Panc1 (cell line): ENCODE measurements at regions not wholly inside any gene's neighbourhood (a gene's known extent, or its start where the extent isn't known, plus 50 kb on each side); places are given as distances from the start of the nearest gene placed in this dataset.

Experiments used
- ATAC-seq: fragments of 200-7000 bp; cut with Tn5 transposase; 2 replicates; pipeline ENCODE4 v1.9.1; 2020; ENCODE audit warnings: mild to moderate bottlenecking, moderate library complexity
- BruUV-seq: library from RNA; stranded (reverse); fragments of 400-500 nt; replicated peaks from 2 replicates; lab custom pipeline; 2021; lab: Mats Ljungman, UMichigan
- CTCF ChIA-PET: fragments of 300-600 bp; sonication (Branson Sonifier 250); formaldehyde crosslinking; loops from one replicate; lab custom pipeline; 2022; ENCODE audit warnings: antibody characterized with exemption; lab: Charles Lee
- POLR2A ChIA-PET: fragments of 300-600 bp; sonication (Branson Sonifier 250); formaldehyde crosslinking; loops from one replicate; lab custom pipeline; 2022; ENCODE audit warnings: antibody characterized with exemption; lab: Charles Lee
- DNase-seq: peaks from one replicate; pipeline ENCODE4 v3.0.0-alpha.2; 2010; ENCODE audit warnings: low read depth, low spot score
- H3K27ac ChIP-seq: 2 replicates; pipeline ENCODE4 v1.5.1; 2011; ENCODE audit warnings: mild to moderate bottlenecking, low read length, inconsistent platforms
- H3K27me3 ChIP-seq: fragments of 200-500 bp; sonication (Bioruptor generic); 2 replicates; pipeline ENCODE4 v1.6.0; 2014; ENCODE audit warnings: low read length, inconsistent platforms; ENCODE audit not compliant: control insufficient read depth, insufficient read depth
- H3K36me3 ChIP-seq: fragments of 200-500 bp; sonication (Bioruptor generic); 2 replicates; pipeline ENCODE4 v1.5.1; 2014; ENCODE audit warnings: inconsistent platforms, mild to moderate bottlenecking, low read length, moderate library complexity; ENCODE audit not compliant: control insufficient read depth, insufficient read depth
- H3K4me1 ChIP-seq: 2 replicates; pipeline ENCODE4 v1.5.1; 2011; ENCODE audit warnings: inconsistent platforms, mild to moderate bottlenecking, low read length, moderate library complexity; ENCODE audit not compliant: control insufficient read depth, insufficient read depth
- H3K4me3 ChIP-seq, 2 experiments: 2 replicates each; pipeline ENCODE4 v1.5.1; 2011 to 2012; ENCODE audit warnings: low read depth in 2 of 2, low read length in 2 of 2, mild to moderate bottlenecking in 2 of 2, inconsistent platforms in 1 of 2, moderate library complexity in 1 of 2
- H3K9me3 ChIP-seq: fragments of 200-500 bp; sonication (Bioruptor generic); 2 replicates; pipeline ENCODE4 v1.5.1; 2014; ENCODE audit warnings: low read depth, mild to moderate bottlenecking, inconsistent platforms, low read length, moderate library complexity; ENCODE audit not compliant: control insufficient read depth, insufficient read depth
- CTCF ChIP-seq: fragments of 450-650 bp; IDR thresholded peaks from 2 replicates; pipeline ENCODE4 v1.5.1; 2017; ENCODE audit warnings: mild to moderate bottlenecking
- POLR2AphosphoS5 ChIP-seq: IDR thresholded peaks from 2 replicates; pipeline ENCODE4 v1.6.1; 2012; ENCODE audit warnings: mild to moderate bottlenecking, low read depth, low read length, moderate library complexity
- REST ChIP-seq, 2 experiments: IDR thresholded peaks; 2 replicates each; pipeline ENCODE4 v1.6.1; 2011 to 2012; ENCODE audit warnings: low read depth in 2 of 2, control low read depth in 1 of 2, low read length in 1 of 2, mild to moderate bottlenecking in 1 of 2, moderate library complexity in 1 of 2; ENCODE audit not compliant: insufficient read depth in 1 of 2
- SIN3A ChIP-seq: IDR thresholded peaks from 2 replicates; pipeline ENCODE4 v1.6.1; 2012; ENCODE audit warnings: low read depth, mild to moderate bottlenecking, low read length, moderate library complexity, borderline replicate concordance; ENCODE audit not compliant: insufficient read depth
- TCF7L2 ChIP-seq: IDR thresholded peaks from 2 replicates; pipeline ENCODE4 v1.6.1; 2011; ENCODE audit warnings: mild to moderate bottlenecking, low read depth, low read length, inconsistent platforms
- in situ Hi-C: cut with HindIII; loops from 2 replicates; pipeline ENCODE4 v1.10.0; 2016; ENCODE audit warnings: low sequenced_read_pairs, low pct_unique_long_range_greater_than_20kb
- intact Hi-C: fragments of 100-400 bp; cut with micrococcal nuclease; formaldehyde crosslinking; loops from one replicate; pipeline ENCODE4 v1.10.0; 2022; ENCODE audit not compliant: unreplicated experiment

GRCh38 chr18:53944721-53945120, 279.7 kb downstream of the MBD2 start:
- H3K4me3 ChIP-seq, result no peak overlapping the region
- H3K4me1 ChIP-seq, result no peaks in the 10 kb centered on the region
- in situ Hi-C loops (no loop called here), intact Hi-C loops (no loop called here)
- TF ChIP-seq REST (IDR thresholded peaks at IDR 0.05; ENCODE audit: insufficient read depth in 1 of 2, low read depth in 2 of 2, low read length in 1 of 2) (no peak), POLR2AphosphoS5 (no peak), SIN3A (no peak)
- no TSS peak for BruUV-seq
- DNase-seq (no peak), ATAC-seq (no peak)
- H3K27me3 ChIP-seq, result no peaks in the 10 kb centered on the region
- H3K36me3 ChIP-seq, result no peaks in the 10 kb centered on the region
- H3K9me3 ChIP-seq, result no peaks in the 10 kb centered on the region
- H3K27ac ChIP-seq, result no peak overlapping the region
- POLR2A ChIA-PET, result no interaction called here
- CTCF ChIA-PET, result no interaction called here

DNA sequence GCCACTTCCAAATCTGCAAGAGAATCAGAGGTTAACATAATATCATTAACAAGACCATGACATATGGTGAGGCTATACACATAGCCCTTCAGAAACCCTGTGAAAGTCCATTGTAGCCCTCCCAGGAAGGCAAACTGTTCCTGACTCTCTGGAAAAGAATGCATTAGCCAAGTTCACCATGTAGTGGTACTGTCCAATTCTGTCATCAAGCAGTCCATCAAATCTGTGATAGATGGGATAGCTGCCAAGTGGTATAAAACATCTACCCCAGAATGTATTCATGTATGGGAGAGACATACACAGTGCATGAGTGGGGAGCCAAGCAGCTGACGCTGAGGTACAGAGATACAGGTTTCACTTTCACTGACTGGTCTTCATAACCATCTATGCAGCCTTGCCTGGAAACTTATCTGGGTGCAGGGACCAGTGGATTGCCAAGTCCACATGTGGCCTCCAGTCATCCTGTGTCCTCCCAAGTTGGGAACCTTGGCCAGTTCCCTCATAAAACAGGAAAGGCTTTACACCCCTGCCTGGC, 281.1 kb downstream of the MBD2 start:
- intact Hi-C loops, result no loop called here
- ATAC-seq (no peak), DNase-seq (no peak)
- Histone ChIP-seq H3K4me1 (no peaks in the 10 kb centered on the region), H3K36me3 (no peaks in the 10 kb centered on the region), H3K27me3 (no peaks in the 10 kb centered on the region), H3K4me3 (no peak overlapping the region), H3K27ac (no peak overlapping the region), H3K9me3 (no peaks in the 10 kb centered on the region)
- no TSS peak for BruUV-seq
- CTCF ChIA-PET, result no interaction called here
- in situ Hi-C loops, result no loop called here
- no peak for TF ChIP-seq REST (IDR thresholded peaks at IDR 0.05; ENCODE audit: insufficient read depth in 1 of 2, low read depth in 2 of 2, low read length in 1 of 2)
- no peak for TF ChIP-seq SIN3A
- no peak for TF ChIP-seq POLR2AphosphoS5
- no peak for TF ChIP-seq TCF7L2
- no peak for TF ChIP-seq CTCF
- POLR2A ChIA-PET, result no interaction called here
